Stimulated activated CD8-positive, alpha-beta memory T cell treated with anti-CD3 and anti-CD28 coated beads, Interleukin-12 subunit alpha, Interleukin-12 subunit beta, amount 100 ng/mL, for 24 hours (primary cell): ENCODE measurements at regions not wholly inside any gene's neighbourhood (a gene's known extent, or its start where the extent isn't known, plus 50 kb on each side); places are given as distances from the start of the nearest gene placed in this dataset.

ENCODE experiments used
- DNase-seq: peaks from one replicate; pipeline ENCODE4 v3.0.0-alpha.2; 2020; ENCODE audit errors: extremely low read depth

- no peak for DNase-seq
Observed at GRCh38 chr13:107057028-107057631, 489.2 kb upstream of the ARGLU1 start.

DNA sequence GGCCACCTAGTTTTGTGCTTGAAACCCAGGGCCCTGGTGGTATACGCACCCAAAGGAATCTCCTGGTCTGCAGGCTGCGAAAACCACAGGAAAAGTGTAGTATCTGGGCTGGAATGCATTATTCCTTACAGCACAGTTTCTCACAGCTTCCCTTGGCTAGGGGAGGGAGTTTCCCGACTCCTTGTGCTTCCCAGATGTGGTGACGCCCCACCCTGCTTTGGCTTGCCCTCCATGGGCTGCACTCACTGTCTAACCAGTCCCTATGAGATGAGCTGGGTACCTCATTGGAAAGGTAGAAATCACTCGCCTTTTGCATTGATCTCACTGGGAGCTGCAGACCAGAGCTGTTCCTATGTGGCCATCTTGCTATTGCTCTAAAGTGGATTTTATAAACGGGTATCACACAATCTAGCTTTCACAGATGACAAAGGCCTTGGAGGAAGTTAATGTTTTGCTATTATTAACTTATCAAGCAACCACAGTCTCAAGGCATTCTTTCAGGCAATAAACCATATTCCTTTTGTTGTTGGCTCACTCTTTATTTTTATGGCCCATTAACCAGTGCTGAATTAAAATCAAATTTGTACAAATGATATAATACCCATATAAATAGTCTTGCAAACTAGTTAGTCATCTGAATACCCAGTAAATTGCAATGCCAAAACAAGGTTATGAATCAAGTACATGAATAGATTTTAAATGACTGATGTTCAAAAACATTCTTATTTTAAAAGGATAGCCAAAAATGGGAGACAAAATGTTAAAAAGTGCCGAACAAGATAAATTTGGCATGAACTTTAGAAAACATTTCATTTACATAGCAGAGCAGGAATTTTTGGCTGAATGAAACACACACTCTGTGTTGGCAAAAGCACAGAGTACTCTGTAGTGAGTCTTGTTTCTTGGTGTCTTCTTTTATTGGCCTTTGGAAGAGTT, 475.4 kb upstream of the ARGLU1 start:
- no peak for DNase-seq

DNA sequence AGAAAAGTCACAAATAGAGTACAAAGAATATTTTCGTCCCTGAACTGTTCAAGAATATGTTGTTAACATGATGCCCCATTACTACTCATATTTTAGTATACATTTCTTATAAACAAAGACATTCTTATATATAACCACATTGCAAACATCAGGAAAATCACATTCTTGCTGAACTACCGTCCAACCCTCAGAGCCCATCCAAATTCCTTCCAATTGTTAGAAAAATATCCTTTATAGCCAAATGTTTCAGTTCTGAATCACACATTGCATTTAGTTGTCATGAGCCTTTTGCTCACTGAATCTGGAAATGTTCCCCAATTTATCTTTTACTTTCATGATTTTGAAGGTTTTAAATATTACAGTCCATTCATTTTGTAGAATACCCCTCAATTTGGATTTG, 467.8 kb upstream of the ARGLU1 start:
- no peak for DNase-seq

DNA sequence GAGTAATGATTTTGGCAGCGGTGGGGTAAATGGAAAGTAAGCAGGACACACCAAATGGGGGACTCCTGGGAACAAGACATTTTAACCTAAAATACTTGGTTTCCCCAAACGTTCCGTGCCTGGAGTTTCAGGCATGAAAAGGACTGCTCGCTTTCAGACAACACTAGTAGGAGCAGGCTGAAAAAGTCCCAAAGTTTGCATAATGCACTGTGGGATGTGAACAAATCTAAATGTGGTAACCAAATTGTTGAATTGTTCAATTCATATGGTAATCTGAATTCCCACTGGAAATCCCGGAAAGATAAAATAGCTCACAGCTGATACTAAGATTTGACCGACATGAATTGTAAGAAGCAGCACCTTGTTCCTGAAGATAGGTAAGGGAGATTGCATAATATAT, 467.2 kb upstream of the ARGLU1 start:
- DNase-seq = no peak

GRCh38 chr13:107034236-107034872, 466.4 kb upstream of the ARGLU1 start:
- no peak for DNase-seq

DNA sequence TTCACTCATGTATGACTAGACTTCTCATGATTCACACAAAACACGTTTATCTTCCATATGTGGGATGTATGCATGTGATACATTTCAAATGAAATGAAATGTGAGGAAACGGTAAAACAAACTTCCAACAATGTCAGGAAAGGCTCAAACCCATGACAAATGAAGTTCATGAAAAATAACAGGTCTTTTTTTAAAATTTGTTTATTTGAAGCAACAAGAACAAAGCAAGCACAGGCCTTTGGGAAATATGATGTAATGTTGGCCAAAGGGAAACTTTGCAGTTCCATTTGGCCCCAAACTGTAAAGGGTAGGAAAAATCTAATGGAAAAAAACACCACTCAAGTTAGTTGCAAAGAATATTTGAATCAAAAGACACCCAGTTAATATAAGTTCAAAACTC, 463.8 kb upstream of the ARGLU1 start:
- DNase-seq = no peak

GRCh38 chr13:107028751-107029150, 460.8 kb upstream of the ARGLU1 start:
- DNase-seq = no peak

- DNase-seq = no peak
Observed at GRCh38 chr13:107025991-107026390, 458.1 kb upstream of the ARGLU1 start.

GRCh38 chr13:107023335-107023734, 455.4 kb upstream of the ARGLU1 start:
- DNase-seq = no peak

DNA sequence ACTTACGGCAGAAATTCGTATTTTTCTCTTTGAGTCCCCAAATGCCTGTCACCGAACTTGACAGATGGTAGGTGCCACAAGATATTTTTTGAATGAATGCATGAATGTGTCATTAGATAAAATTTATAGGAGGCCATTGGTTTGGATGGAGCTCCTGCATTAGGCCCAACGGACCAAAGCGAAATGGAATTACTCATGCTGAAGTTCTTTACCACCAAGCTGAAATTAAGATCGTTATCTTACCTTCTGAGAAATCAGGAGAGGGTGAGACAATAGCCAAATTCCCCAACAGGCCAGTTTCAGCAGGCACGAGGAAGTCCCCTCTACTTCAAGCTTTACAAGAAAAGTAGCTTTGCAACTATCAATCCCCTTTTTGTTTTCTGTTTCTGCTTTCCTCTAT, 452.5 kb upstream of the ARGLU1 start:
- DNase-seq = no peak

DNA sequence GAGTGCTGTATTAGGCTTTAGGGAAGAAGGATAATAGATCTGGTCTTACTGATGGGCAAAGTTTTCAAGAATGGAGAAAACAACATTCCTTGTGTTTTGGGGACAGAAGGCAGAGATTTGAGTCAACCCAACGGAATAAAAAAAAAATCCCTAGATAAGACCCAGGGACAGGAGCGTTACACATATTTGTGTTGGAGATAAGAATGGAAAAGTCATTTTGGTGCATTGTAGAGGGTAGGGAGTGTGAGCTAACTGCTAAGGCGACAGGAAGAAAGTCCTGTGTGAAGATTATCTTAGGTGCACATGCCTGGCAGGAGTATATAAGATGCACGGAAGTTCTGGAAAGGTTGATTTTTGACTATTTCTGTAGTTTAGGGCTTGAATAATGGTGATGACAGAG, 450.3 kb upstream of the ARGLU1 start:
- DNase-seq = no peak

- DNase-seq = no peak
Observed at GRCh38 chr13:107006661-107007060, 438.7 kb upstream of the ARGLU1 start.

GRCh38 chr13:107005577-107005976, 437.6 kb upstream of the ARGLU1 start:
- DNase-seq = no peak

DNA sequence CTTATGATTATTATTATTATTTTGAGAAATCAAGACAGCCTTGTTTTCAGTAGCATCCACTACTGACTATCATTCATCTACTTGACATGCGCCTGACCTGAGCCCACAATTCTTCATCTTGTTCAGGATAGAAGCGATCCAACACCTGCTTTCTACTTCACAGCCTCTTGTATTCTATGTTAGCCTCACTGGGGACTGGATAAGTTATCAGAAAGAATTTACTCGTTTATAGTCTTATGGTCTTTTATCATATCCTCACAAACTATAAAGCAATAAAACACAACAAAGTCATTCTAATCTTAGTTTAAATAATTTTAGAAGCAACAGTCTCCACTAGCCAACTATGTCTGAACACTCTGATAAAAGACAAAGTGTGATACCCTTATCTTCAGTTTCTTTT, 436.0 kb upstream of the ARGLU1 start:
- no peak for DNase-seq

DNA sequence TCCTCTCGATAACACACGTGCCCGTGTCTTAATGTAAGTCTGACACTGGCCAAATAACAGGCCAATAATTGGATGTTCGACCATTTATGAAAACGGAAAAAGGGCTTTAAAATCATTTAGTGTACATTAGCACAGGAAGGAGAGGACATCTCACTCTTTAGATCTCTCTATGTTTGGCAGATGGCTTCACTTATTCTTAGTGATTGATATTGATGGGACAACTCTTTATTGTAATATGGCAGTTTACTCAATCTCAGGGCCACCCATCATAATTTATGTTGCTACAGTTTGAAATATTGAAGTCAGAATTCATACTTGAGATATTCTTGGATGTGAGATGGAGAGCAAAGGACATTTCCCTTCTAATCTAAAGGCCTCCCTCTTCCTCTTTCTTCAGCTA, 430.7 kb upstream of the ARGLU1 start:
- no peak for DNase-seq

- no peak for DNase-seq
Observed at GRCh38 chr13:106997696-106998095, 429.8 kb upstream of the ARGLU1 start.

GRCh38 chr13:106996867-106997618, 429.1 kb upstream of the ARGLU1 start:
- DNase-seq = no peak

DNA sequence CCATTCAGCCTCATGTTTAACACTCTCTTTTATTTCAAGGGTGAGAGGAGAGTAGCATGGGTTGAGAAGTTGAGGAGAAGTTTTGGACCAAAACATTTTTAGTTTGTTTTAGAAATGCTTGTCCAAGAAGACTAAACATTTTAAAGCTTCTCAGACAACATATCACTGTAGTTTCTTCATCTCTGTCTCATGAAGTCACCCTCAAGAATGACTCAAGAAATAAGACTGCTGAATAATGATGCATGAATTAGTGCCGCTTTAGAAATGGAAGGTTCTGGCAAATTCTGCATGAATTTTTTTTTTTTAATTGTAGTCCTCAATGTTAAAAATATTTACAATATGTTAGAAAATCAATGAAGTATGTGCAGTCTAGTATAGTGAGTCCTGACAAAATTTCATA, 422.7 kb upstream of the ARGLU1 start:
- no peak for DNase-seq

- no peak for DNase-seq
Observed at GRCh38 chr13:106989876-106990275, 421.9 kb upstream of the ARGLU1 start.

GRCh38 chr13:106987427-106987785, 419.5 kb upstream of the ARGLU1 start:
- no peak for DNase-seq

DNA sequence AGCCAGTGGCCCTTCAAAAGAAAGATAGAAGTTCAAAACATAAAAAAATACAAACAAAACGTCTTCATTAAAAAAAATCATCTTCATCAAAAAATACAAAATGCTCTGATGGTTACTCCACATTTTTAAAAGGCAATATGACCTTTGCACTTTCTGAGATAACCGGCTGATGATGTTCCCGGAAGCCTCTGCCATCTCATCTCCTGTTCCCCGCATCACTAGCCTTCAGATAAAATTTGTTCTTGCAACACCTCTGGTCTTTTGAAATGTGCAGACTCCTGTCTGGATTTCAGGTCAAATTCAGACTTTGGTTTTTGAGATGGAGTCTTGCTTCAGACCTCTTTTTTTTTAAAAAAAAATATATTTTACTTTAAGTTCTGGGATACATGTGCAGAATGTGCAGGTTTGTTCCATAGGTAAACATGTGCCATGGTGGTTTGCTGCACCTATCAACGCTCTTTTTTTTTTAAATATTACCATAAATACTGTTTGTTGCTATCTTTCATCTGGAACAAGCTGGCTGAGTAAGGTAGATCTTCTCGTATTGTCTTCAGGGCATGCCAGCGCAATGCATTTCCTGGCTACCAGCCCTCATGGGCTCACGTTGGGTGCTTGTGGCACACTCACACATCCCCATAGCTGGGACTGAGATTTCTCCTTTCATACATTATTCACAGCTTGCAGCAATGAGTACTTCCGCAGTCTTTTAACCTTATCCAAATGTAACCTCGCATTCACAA, 418.9 kb upstream of the ARGLU1 start:
- DNase-seq = no peak
